ENCODE measurements at regions not wholly inside any gene's neighbourhood (a gene's known extent, or its start where the extent isn't known, plus 50 kb on each side); places are given as distances from the start of the nearest gene placed in this dataset.

DNA sequence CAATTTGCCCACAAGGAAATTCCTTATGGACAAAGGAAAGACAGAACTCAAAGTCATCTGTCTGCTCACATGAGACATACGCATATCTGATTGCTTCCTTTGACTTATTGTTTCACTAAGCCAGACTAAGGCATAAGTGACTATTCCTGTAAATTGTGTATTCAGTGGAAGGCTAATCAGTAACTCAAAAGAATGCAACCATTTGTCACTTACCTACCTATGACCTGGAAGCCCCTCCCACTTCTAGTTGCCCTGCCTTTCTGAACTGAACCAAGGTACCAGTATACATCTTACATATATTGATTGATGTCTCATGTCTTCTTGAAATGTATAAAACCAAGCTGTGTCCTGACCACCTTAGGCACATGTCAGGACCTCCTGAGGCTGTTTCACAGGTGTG is 53.5 kb upstream of the PROK2 start:
- no peaks in the 10 kb centered on the region for H3K4me1 ChIP-seq
- TF ChIP-seq, protein P1, sequence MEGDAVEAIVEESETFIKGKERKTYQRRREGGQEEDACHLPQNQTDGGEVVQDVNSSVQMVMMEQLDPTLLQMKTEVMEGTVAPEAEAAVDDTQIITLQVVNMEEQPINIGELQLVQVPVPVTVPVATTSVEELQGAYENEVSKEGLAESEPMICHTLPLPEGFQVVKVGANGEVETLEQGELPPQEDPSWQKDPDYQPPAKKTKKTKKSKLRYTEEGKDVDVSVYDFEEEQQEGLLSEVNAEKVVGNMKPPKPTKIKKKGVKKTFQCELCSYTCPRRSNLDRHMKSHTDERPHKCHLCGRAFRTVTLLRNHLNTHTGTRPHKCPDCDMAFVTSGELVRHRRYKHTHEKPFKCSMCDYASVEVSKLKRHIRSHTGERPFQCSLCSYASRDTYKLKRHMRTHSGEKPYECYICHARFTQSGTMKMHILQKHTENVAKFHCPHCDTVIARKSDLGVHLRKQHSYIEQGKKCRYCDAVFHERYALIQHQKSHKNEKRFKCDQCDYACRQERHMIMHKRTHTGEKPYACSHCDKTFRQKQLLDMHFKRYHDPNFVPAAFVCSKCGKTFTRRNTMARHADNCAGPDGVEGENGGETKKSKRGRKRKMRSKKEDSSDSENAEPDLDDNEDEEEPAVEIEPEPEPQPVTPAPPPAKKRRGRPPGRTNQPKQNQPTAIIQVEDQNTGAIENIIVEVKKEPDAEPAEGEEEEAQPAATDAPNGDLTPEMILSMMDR (IDR thresholded peaks at IDR 0.05): no peak
- no peaks in the 10 kb centered on the region for H3K27me3 ChIP-seq (ENCODE audit: low read depth)
- ATAC-seq (no peak), DNase-seq (no peak)
- no peak overlapping the region for H3K27ac ChIP-seq
- H3K9me3 ChIP-seq: no peaks in the 10 kb centered on the region
- intact Hi-C loops (cut with DNase I): no loop called here
- no peaks in the 10 kb centered on the region for H3K36me3 ChIP-seq
- H3K4me3 ChIP-seq: no peak overlapping the region
